CD4-positive, alpha-beta T cell treated with Interleukin-4 for 1 hour (primary cell): ENCODE measurements at regions not wholly inside any gene's neighbourhood (a gene's known extent, or its start where the extent isn't known, plus 50 kb on each side); places are given as distances from the start of the nearest gene placed in this dataset.

Source experiments
- DNase-seq, 2 donors: peaks; one replicate each; pipeline ENCODE4 v3.0.0-alpha.2; 2020 to 2022

- DNase-seq, result no peak
These were observed 509.8 kb downstream of the PTPRU start for GRCh38 chr1:29746076-29746665.

- DNase-seq, result no peak
These were observed 508.6 kb downstream of the PTPRU start for GRCh38 chr1:29744684-29745490.

GRCh38 chr1:29743931-29744330, 507.6 kb downstream of the PTPRU start:
- no peak for DNase-seq

GRCh38 chr1:29743264-29743663, 506.9 kb downstream of the PTPRU start:
- no peak for DNase-seq

GRCh38 chr1:29739176-29739575, 502.9 kb downstream of the PTPRU start:
- no peak for DNase-seq

- DNase-seq, result no peak
These were observed 500.4 kb downstream of the PTPRU start for GRCh38 chr1:29736582-29737188.

GRCh38 chr1:29732453-29732852, 496.1 kb downstream of the PTPRU start:
- no peak for DNase-seq

GRCh38 chr1:29730623-29731022, 494.3 kb downstream of the PTPRU start:
- no peak for DNase-seq

- DNase-seq, result no peak
These were observed 493.0 kb downstream of the PTPRU start for GRCh38 chr1:29729281-29729680.

- no peak for DNase-seq
These were observed 492.4 kb downstream of the PTPRU start for GRCh38 chr1:29728703-29729102.

GRCh38 chr1:29725262-29725661, 488.9 kb downstream of the PTPRU start:
- DNase-seq, result no peak

GRCh38 chr1:29722598-29722997, 486.3 kb downstream of the PTPRU start:
- no peak for DNase-seq

GRCh38 chr1:29719253-29719652, 482.9 kb downstream of the PTPRU start:
- no peak for DNase-seq

- no peak for DNase-seq
These were observed 482.5 kb downstream of the PTPRU start for GRCh38 chr1:29718791-29719190.

GRCh38 chr1:29716306-29716705, 480.0 kb downstream of the PTPRU start:
- DNase-seq, result no peak

- DNase-seq, result no peak
These were observed 477.5 kb downstream of the PTPRU start for GRCh38 chr1:29713857-29714256.

GRCh38 chr1:29712801-29713200, 476.5 kb downstream of the PTPRU start:
- DNase-seq, result no peak

GRCh38 chr1:29712284-29712651, 475.9 kb downstream of the PTPRU start:
- DNase-seq, result no peak

- DNase-seq, result no peak
These were observed 475.4 kb downstream of the PTPRU start for GRCh38 chr1:29711582-29712283.

GRCh38 chr1:29709704-29710280, 473.5 kb downstream of the PTPRU start:
- no peak for DNase-seq

GRCh38 chr1:29708796-29709703, 472.7 kb downstream of the PTPRU start:
- DNase-seq, result no peak

- DNase-seq, result no peak
These were observed 472.1 kb downstream of the PTPRU start for GRCh38 chr1:29708381-29708780.
